HG03025 (cell line): ENCODE measurements at regions not wholly inside any gene's neighbourhood (a gene's known extent, or its start where the extent isn't known, plus 50 kb on each side); places are given as distances from the start of the nearest gene placed in this dataset.

Experiments used
- ATAC-seq: cut with Tn5 transposase; IDR thresholded peaks from one replicate; pipeline ENCODE4 v1.9.1; 2021; ENCODE audit warnings: mild to moderate bottlenecking, moderate library complexity; ENCODE audit not compliant: unreplicated experiment, low FRiP score

- no peak for ATAC-seq
Measured at GRCh38 chr4:85376285-85376684, 98.7 kb upstream of the ARHGAP24 start.

GRCh38 chr4:85381968-85382367 is 93.0 kb upstream of the ARHGAP24 start:
- no peak for ATAC-seq

GRCh38 chr4:85391071-85391470 is 83.9 kb upstream of the ARHGAP24 start:
- no peak for ATAC-seq

GRCh38 chr4:85391589-85392410 is 83.2 kb upstream of the ARHGAP24 start:
- ATAC-seq = peak; percentile 90

- ATAC-seq = peak; percentile 52
Measured at GRCh38 chr4:85393201-85393600, 81.7 kb upstream of the ARHGAP24 start.

GRCh38 chr4:85398276-85398675 is 76.7 kb upstream of the ARHGAP24 start:
- ATAC-seq = no peak

- ATAC-seq = peak; percentile 67
Measured at GRCh38 chr4:85399270-85399669, 75.7 kb upstream of the ARHGAP24 start.

GRCh38 chr4:85402371-85402770 is 72.6 kb upstream of the ARHGAP24 start:
- ATAC-seq = no peak

GRCh38 chr4:85406185-85406584 is 68.8 kb upstream of the ARHGAP24 start:
- ATAC-seq = no peak

- ATAC-seq = no peak
Measured at GRCh38 chr4:85407546-85407945, 67.4 kb upstream of the ARHGAP24 start.

GRCh38 chr4:85408301-85408700 is 66.6 kb upstream of the ARHGAP24 start:
- ATAC-seq = no peak

- no peak for ATAC-seq
Measured at GRCh38 chr4:85409251-85409650, 65.7 kb upstream of the ARHGAP24 start.

- no peak for ATAC-seq
Measured at GRCh38 chr4:85411386-85411785, 63.6 kb upstream of the ARHGAP24 start.

GRCh38 chr4:85414972-85415371 is 60.0 kb upstream of the ARHGAP24 start:
- no peak for ATAC-seq

- no peak for ATAC-seq
Measured at GRCh38 chr4:85416094-85416493, 58.9 kb upstream of the ARHGAP24 start.

GRCh38 chr4:85419103-85419502 is 55.8 kb upstream of the ARHGAP24 start:
- ATAC-seq = no peak

- peak; percentile 53 for ATAC-seq
Measured at GRCh38 chr4:85420831-85421230, 54.1 kb upstream of the ARHGAP24 start.

- no peak for ATAC-seq
Measured at GRCh38 chr4:85423431-85423830, 51.5 kb upstream of the ARHGAP24 start.
